HG03139 (cell line): ENCODE measurements at regions not wholly inside any gene's neighbourhood (a gene's known extent, or its start where the extent isn't known, plus 50 kb on each side); places are given as distances from the start of the nearest gene placed in this dataset.

Experiments used
- ATAC-seq: cut with Tn5 transposase; IDR thresholded peaks from one replicate; pipeline ENCODE4 v1.9.1; 2021; ENCODE audit not compliant: unreplicated experiment

- ATAC-seq = no peak
These were observed 471.1 kb upstream of the ANO3 start for GRCh38 chr11:25860677-25861450.

- no peak for ATAC-seq
These were observed 469.8 kb upstream of the ANO3 start for GRCh38 chr11:25862159-25862558.

- ATAC-seq = no peak
These were observed 467.9 kb upstream of the ANO3 start for GRCh38 chr11:25863986-25864385.

GRCh38 chr11:25876456-25876965, 455.4 kb upstream of the ANO3 start:
- ATAC-seq = no peak

GRCh38 chr11:25886036-25886435, 445.9 kb upstream of the ANO3 start:
- ATAC-seq = no peak

- ATAC-seq = no peak
These were observed 441.2 kb upstream of the ANO3 start for GRCh38 chr11:25890626-25891260.

- ATAC-seq = no peak
These were observed 440.0 kb upstream of the ANO3 start for GRCh38 chr11:25891960-25892359.

- no peak for ATAC-seq
These were observed 432.2 kb upstream of the ANO3 start for GRCh38 chr11:25899617-25900160.

GRCh38 chr11:25900814-25901213, 431.1 kb upstream of the ANO3 start:
- no peak for ATAC-seq

GRCh38 chr11:25901415-25901814, 430.5 kb upstream of the ANO3 start:
- no peak for ATAC-seq

GRCh38 chr11:25902476-25902875, 429.5 kb upstream of the ANO3 start:
- ATAC-seq = no peak

- no peak for ATAC-seq
These were observed 423.2 kb upstream of the ANO3 start for GRCh38 chr11:25908726-25909125.

- ATAC-seq = no peak
These were observed 421.8 kb upstream of the ANO3 start for GRCh38 chr11:25910086-25910485.

GRCh38 chr11:25920356-25920755, 411.6 kb upstream of the ANO3 start:
- ATAC-seq = no peak

GRCh38 chr11:25924586-25924985, 407.3 kb upstream of the ANO3 start:
- ATAC-seq = no peak

- no peak for ATAC-seq
These were observed 406.6 kb upstream of the ANO3 start for GRCh38 chr11:25925359-25925758.

- no peak for ATAC-seq
These were observed 404.4 kb upstream of the ANO3 start for GRCh38 chr11:25927411-25927953.

GRCh38 chr11:25928076-25928475, 403.9 kb upstream of the ANO3 start:
- no peak for ATAC-seq

GRCh38 chr11:25938952-25939351, 393.0 kb upstream of the ANO3 start:
- no peak for ATAC-seq

- no peak for ATAC-seq
These were observed 392.2 kb upstream of the ANO3 start for GRCh38 chr11:25939691-25940090.

- ATAC-seq = no peak
These were observed 390.6 kb upstream of the ANO3 start for GRCh38 chr11:25941353-25941752.

GRCh38 chr11:25943031-25943430, 388.9 kb upstream of the ANO3 start:
- no peak for ATAC-seq
